ENCODE measurements at regions not wholly inside any gene's neighbourhood (a gene's known extent, or its start where the extent isn't known, plus 50 kb on each side); places are given as distances from the start of the nearest gene placed in this dataset.

DNA sequence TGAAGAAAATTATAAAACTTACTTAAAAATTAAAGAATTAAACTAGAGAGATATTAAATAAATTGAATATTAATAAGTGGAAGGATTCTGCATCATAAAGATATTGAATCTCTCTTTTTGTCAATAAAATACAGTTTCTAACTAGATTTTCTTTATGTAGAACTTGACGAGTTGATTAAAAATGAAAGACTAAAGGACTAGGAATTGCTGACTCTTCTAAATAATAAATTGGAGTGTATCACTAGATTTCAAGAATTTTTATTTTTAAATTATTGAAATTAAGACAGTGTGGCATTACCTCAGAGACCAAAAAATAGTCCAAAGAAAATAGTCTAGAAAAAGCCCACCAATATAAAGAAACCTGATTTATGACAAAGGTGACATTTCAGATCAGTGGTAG lies 492.4 kb downstream of the CETN3 start:
- Mint-ChIP-seq H3K27me3 (no peaks in the 10 kb centered on the region), H3K27ac (no peak overlapping the region), H3K36me3 (ENCODE audit: low read depth) (no peaks in the 10 kb centered on the region), H3K4me3 (no peak overlapping the region), H3K4me1 (no peaks in the 10 kb centered on the region), H3K9me3 (peaks cover 1% of the 10 kb centered on the region)
- ChIA-PET CTCF (no interaction called here), POLR2A (no interaction called here)
- no peak for DNase-seq

DNA sequence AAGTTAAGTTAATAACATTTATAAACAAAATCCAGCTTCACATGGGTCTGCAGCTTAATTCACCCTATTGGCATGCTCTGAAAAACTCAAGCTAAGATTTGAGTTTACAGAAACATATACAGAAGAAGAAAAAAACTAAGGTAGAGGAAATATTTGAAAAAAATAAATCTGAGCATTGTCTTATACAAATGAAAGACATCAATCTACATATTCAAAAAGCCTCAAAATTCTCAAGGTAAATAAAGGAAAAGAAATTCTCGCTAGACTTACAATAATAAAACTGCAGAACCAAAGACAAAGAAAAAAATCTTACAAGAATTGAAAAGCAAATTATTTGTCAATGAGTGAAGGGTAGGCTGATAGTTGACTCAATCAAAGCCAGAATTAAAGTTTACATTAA lies 493.4 kb downstream of the CETN3 start:
- no peaks in the 10 kb centered on the region for H3K4me1 Mint-ChIP-seq
- no peaks in the 10 kb centered on the region for H3K36me3 Mint-ChIP-seq (ENCODE audit: low read depth)
- H3K27me3 Mint-ChIP-seq, result no peaks in the 10 kb centered on the region
- H3K9me3 Mint-ChIP-seq, result peaks cover 1% of the 10 kb centered on the region
- POLR2A ChIA-PET, result no interaction called here
- no peak overlapping the region for H3K4me3 Mint-ChIP-seq
- H3K27ac Mint-ChIP-seq, result no peak overlapping the region
- no peak for DNase-seq
- CTCF ChIA-PET, result no interaction called here

DNA sequence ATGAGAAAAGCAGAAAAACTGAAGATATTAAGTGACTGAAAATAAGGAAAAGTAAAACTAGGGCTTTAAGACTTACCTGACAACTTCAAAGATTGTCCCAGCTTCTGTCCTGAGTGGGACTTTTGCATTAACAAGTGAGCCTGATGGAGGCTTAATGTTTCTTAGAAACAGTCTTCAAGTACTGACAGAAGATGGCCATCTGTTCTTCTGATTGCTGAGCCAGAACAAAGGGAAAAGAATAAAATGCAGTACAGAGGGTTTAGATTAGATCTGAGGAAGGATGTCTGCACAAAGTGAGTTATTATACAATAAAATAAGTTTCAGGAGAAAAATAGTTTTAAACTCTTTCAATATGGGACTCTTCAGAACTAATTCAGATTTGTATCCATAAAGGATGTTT lies 500.7 kb downstream of the CETN3 start:
- ChIA-PET POLR2A (no interaction called here), CTCF (no interaction called here)
- Mint-ChIP-seq H3K27ac (no peak overlapping the region), H3K36me3 (ENCODE audit: low read depth) (no peaks in the 10 kb centered on the region), H3K9me3 (peaks cover 1% of the 10 kb centered on the region), H3K4me1 (no peaks in the 10 kb centered on the region), H3K27me3 (no peaks in the 10 kb centered on the region), H3K4me3 (no peak overlapping the region)
- no peak for DNase-seq

GRCh38 chr5:89904442-89904841 lies 505.1 kb downstream of the CETN3 start:
- no peaks in the 10 kb centered on the region for H3K36me3 Mint-ChIP-seq (ENCODE audit: low read depth)
- H3K4me1 Mint-ChIP-seq, result no peaks in the 10 kb centered on the region
- CTCF ChIA-PET, result interaction anchor here (0.6 kb wide), 1 partner anchor 844 kb away, joined by 3 read pairs; no protein-coding TSS in a partner anchor
- H3K27ac Mint-ChIP-seq, result no peak overlapping the region
- H3K4me3 Mint-ChIP-seq, result no peak overlapping the region
- POLR2A ChIA-PET, result no interaction called here
- DNase-seq, result no peak
- H3K9me3 Mint-ChIP-seq, result no peaks in the 10 kb centered on the region
- no peaks in the 10 kb centered on the region for H3K27me3 Mint-ChIP-seq

- no peak for DNase-seq
- ChIA-PET POLR2A (no interaction called here), CTCF (no interaction called here)
- no peaks in the 10 kb centered on the region for H3K4me1 Mint-ChIP-seq
- H3K27ac Mint-ChIP-seq, result no peak overlapping the region
- H3K9me3 Mint-ChIP-seq, result no peaks in the 10 kb centered on the region
- no peaks in the 10 kb centered on the region for H3K27me3 Mint-ChIP-seq
- no peaks in the 10 kb centered on the region for H3K36me3 Mint-ChIP-seq (ENCODE audit: low read depth)
- no peak overlapping the region for H3K4me3 Mint-ChIP-seq
Measured at GRCh38 chr5:89901983-89902382, 507.6 kb downstream of the CETN3 start.

GRCh38 chr5:89901346-89901745 lies 508.2 kb downstream of the CETN3 start:
- Mint-ChIP-seq H3K27ac (no peak overlapping the region), H3K4me1 (no peaks in the 10 kb centered on the region), H3K36me3 (ENCODE audit: low read depth) (no peaks in the 10 kb centered on the region), H3K9me3 (no peaks in the 10 kb centered on the region), H3K27me3 (no peaks in the 10 kb centered on the region), H3K4me3 (no peak overlapping the region)
- POLR2A ChIA-PET, result no interaction called here
- DNase-seq, result no peak
- CTCF ChIA-PET, result no interaction called here

DNA sequence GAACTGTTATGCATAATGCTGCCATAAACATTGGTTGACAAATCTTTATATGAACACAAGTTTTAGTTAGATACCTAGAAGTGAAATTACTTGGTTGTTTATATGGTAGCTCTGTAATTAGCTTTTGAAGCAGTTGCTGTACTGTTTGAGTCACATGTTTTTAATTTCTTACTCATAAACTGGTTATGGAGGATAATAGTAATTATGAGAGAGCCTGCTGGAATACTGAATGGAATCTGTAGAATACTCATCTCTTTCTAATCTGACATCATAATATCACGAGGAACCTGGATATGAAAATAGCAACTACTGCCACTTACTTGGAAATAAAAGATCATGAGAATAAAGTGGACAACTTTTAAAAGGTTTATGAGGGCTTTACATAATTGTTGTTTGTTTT lies 509.2 kb downstream of the CETN3 start:
- ChIA-PET POLR2A (no interaction called here), CTCF (no interaction called here)

DNA sequence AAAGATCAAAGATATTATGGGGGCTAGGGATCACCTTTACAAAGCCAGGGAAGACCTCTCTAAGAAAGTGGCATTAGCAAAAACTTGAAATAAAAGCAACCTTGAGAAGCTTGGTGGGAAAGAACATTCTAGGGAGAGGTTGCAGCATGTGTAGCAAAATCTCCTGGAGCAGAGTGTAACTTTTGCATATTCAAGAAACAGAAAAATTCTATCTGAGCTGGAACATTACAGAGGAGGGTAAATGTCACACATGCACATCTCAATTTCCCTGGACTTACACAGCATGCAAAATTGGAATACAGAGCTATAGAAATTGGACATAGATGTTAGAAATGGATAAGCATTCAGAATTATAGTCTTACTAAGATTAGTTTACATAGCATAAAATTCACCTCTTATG lies 510.0 kb downstream of the CETN3 start:
- H3K36me3 Mint-ChIP-seq (ENCODE audit: low read depth), result no peaks in the 10 kb centered on the region
- H3K9me3 Mint-ChIP-seq, result no peaks in the 10 kb centered on the region
- CTCF ChIA-PET, result no interaction called here
- no peak overlapping the region for H3K27ac Mint-ChIP-seq
- DNase-seq, result no peak
- H3K27me3 Mint-ChIP-seq, result no peaks in the 10 kb centered on the region
- H3K4me3 Mint-ChIP-seq, result no peak overlapping the region
- no peaks in the 10 kb centered on the region for H3K4me1 Mint-ChIP-seq
- POLR2A ChIA-PET, result no interaction called here

More for the DNA sequence above, 509.2 kb downstream of the CETN3 start:
- Mint-ChIP-seq H3K9me3 (no peaks in the 10 kb centered on the region), H3K4me1 (no peaks in the 10 kb centered on the region), H3K27ac (no peak overlapping the region), H3K4me3 (no peak overlapping the region), H3K36me3 (ENCODE audit: low read depth) (no peaks in the 10 kb centered on the region), H3K27me3 (no peaks in the 10 kb centered on the region)
- DNase-seq, result no peak

DNA sequence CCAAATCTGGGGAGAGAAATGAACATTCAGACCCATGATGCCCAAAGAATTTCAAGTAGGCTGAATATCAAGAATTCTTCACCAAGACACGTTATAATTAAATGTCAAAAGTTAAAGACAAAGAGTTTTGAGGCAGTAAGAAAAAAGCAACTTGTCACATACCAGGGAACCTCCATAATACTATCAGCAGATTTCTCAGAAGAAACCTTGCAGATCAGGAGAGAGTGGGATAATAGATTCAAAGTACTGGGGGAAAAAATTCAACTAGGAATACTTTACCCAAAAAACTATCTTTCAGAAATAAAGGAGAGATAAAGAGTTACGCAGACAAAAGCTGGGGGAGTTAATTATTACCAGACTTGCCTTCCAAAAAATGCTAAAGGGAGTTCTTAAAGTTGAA lies 516.0 kb downstream of the CETN3 start:
- H3K4me3 Mint-ChIP-seq, result no peak overlapping the region
- H3K27me3 Mint-ChIP-seq, result no peaks in the 10 kb centered on the region

DNA sequence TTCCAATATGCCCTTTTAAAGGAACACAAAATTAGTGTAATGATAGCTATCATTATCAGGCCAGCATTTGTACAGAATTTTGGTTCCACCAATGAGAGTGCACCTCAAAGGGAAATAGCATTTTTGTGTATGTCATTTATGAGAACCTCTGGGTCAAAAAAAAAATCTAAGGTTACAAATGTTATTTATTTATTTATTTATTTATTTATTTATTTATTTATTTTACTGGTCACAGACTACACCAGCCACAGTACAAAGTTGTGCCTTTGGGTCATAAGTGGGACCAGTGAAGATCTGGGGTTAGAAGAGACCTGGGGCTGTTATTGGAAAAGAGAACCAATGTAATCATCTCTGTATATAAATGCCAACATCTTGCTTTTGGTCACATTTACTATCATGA lies 523.9 kb downstream of the CETN3 start:
- ChIA-PET POLR2A (no interaction called here), CTCF (no interaction called here)
- H3K36me3 Mint-ChIP-seq (ENCODE audit: low read depth), result no peaks in the 10 kb centered on the region
- H3K4me3 Mint-ChIP-seq, result no peak overlapping the region
- no peak for DNase-seq
- H3K4me1 Mint-ChIP-seq, result no peaks in the 10 kb centered on the region
- no peak overlapping the region for H3K27ac Mint-ChIP-seq
- H3K9me3 Mint-ChIP-seq, result no peaks in the 10 kb centered on the region
- no peaks in the 10 kb centered on the region for H3K27me3 Mint-ChIP-seq

More for the DNA sequence above, 516.0 kb downstream of the CETN3 start:
- H3K4me1 Mint-ChIP-seq, result no peaks in the 10 kb centered on the region
- ChIA-PET POLR2A (no interaction called here), CTCF (no interaction called here)
- no peak overlapping the region for H3K27ac Mint-ChIP-seq
- no peaks in the 10 kb centered on the region for H3K36me3 Mint-ChIP-seq (ENCODE audit: low read depth)
- peaks cover 10% of the 10 kb centered on the region for H3K9me3 Mint-ChIP-seq
- DNase-seq, result no peak

DNA sequence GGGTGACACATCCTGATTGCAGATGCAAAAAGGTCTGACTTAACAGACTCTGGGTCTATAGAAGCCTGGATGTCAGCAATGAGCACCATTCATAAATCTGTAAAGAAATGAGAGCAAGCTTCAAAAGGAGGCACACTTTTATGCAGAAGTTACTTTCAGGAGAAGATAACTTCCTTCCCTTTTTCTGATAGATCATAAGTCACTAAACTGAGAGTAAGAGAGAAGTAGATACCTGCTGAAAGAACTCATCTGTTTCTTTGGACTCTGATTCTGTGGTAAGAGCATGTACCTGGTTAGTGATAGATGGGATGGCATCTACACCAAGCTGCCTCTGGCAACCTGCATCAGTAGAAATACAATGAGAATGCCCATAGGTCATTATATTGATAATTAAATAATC lies 525.6 kb downstream of the CETN3 start:
- Mint-ChIP-seq H3K36me3 (ENCODE audit: low read depth) (no peaks in the 10 kb centered on the region), H3K4me1 (no peaks in the 10 kb centered on the region), H3K9me3 (no peaks in the 10 kb centered on the region), H3K27me3 (no peaks in the 10 kb centered on the region), H3K27ac (no peak overlapping the region), H3K4me3 (no peak overlapping the region)
- ChIA-PET CTCF (no interaction called here), POLR2A (no interaction called here)
- DNase-seq, result no peak

- POLR2A ChIA-PET, result no interaction called here
- Mint-ChIP-seq H3K4me1 (no peaks in the 10 kb centered on the region), H3K4me3 (no peak overlapping the region), H3K9me3 (no peaks in the 10 kb centered on the region), H3K36me3 (ENCODE audit: low read depth) (no peaks in the 10 kb centered on the region), H3K27me3 (no peaks in the 10 kb centered on the region), H3K27ac (no peak overlapping the region)
- DNase-seq, result no peak
- CTCF ChIA-PET, result no interaction called here
Measured at GRCh38 chr5:89878140-89879132, 531.1 kb downstream of the CETN3 start.

DNA sequence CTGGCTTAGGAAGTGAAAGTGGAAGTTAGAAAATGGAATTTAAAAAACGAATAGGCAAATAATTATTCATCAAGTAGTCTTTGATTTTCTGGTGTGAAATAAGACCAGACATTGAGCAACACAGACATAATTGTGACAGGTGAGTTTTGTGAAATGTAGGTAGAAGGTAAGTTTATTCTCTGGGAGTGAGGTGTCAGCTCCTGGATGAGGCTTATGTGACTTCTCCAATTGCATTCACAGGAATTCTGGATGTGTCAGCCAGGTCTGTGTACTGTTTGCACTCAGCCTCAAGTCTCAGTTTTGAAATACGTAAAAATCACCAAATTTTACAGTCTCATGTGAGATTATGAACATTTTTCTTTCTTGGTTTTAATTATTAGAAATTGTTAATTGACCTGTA lies 537.6 kb downstream of the CETN3 start:
- Mint-ChIP-seq H3K4me1 (no peaks in the 10 kb centered on the region), H3K36me3 (ENCODE audit: low read depth) (no peaks in the 10 kb centered on the region), H3K9me3 (no peaks in the 10 kb centered on the region), H3K4me3 (no peak overlapping the region), H3K27me3 (no peaks in the 10 kb centered on the region), H3K27ac (no peak overlapping the region)
- CTCF ChIA-PET, result no interaction called here
- POLR2A ChIA-PET, result no interaction called here
- DNase-seq, result no peak

DNA sequence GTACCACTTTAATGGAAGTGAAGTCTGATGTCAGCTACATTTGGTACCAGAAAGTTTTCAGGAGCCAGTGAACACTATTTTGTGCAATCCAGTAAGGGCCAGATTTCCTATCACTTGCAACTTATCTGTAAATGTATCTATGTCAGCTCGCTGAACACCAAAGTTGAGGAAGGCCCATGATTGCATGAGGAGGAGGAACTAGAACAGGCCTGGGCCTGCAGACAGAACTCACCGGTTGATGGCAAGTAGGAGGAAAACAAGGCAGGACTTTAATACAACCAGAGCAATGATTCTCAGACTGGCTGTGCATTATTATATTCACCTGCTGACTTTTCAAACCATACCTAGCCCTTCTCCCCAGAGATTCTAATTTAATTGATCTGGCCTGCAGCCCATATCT lies 540.2 kb downstream of the CETN3 start:
- no peaks in the 10 kb centered on the region for H3K4me1 Mint-ChIP-seq
- POLR2A ChIA-PET, result no interaction called here
- no peaks in the 10 kb centered on the region for H3K36me3 Mint-ChIP-seq (ENCODE audit: low read depth)

More for the DNA sequence above, 540.2 kb downstream of the CETN3 start:
- no peak for DNase-seq
- Mint-ChIP-seq H3K9me3 (no peaks in the 10 kb centered on the region), H3K4me3 (no peak overlapping the region), H3K27me3 (no peaks in the 10 kb centered on the region), H3K27ac (no peak overlapping the region)
- CTCF ChIA-PET, result no interaction called here
